Upper lobe of left lung (tissue), 4 donors: ENCODE measurements at regions not wholly inside any gene's neighbourhood (a gene's known extent, or its start where the extent isn't known, plus 50 kb on each side); places are given as distances from the start of the nearest gene placed in this dataset.

Experiments
- EP300 ChIP-seq, 4 donors: sonication (generic); formaldehyde crosslinking; IDR thresholded peaks; one replicate each; pipeline ENCODE4 v1.5.1; 2017; ENCODE audit warnings: antibody characterized with exemption in 4 of 4, control low read depth in 2 of 4
- POLR2AphosphoS5 ChIP-seq, 2 donors: sonication (generic); formaldehyde crosslinking; IDR thresholded peaks; one replicate each; pipeline ENCODE4 v1.5.1; 2017; ENCODE audit warnings: antibody characterized with exemption in 2 of 2

- TF ChIP-seq EP300 (IDR thresholded peaks at IDR 0.05): no peak
- no peak for TF ChIP-seq POLR2AphosphoS5 (IDR thresholded peaks at IDR 0.05)
These were observed 310.5 kb downstream of the S1PR1 start for GRCh38 chr1:101547357-101547756.
